Neuronal stem cell (in vitro differentiated cells): ENCODE measurements at regions not wholly inside any gene's neighbourhood (a gene's known extent, or its start where the extent isn't known, plus 50 kb on each side); places are given as distances from the start of the nearest gene placed in this dataset.
"Not testable (repeated sequence)": the region's sequence is repeated elsewhere in the genome, so short reads cannot be mapped to it uniquely, and the experiment has no call there.

ENCODE experiments used
- DNase-seq: peaks from one replicate; pipeline ENCODE4 v3.0.0-alpha.2; 2013; ENCODE audit warnings: low spot score
- H2AFZ ChIP-seq: one replicate; pipeline ENCODE4 v1.6.1; 2013; ENCODE audit warnings: mild to moderate bottlenecking, low read length, inconsistent platforms
- H2AK5ac ChIP-seq: 2 replicates; pipeline ENCODE4 v1.6.1; 2013; ENCODE audit warnings: low read depth, mild to moderate bottlenecking, inconsistent platforms, low read length, moderate library complexity, mixed read lengths
- H2BK120ac ChIP-seq: 2 replicates; pipeline ENCODE4 v1.6.1; 2013; ENCODE audit warnings: low read depth, mild to moderate bottlenecking, inconsistent platforms, low read length, moderate library complexity, mixed read lengths
- H2BK12ac ChIP-seq: one replicate; pipeline ENCODE4 v1.6.1; 2013; ENCODE audit warnings: low read length, inconsistent platforms
- H2BK15ac ChIP-seq: 2 replicates; pipeline ENCODE4 v1.6.1; 2013; ENCODE audit warnings: mild to moderate bottlenecking, low read length, inconsistent platforms, mixed read lengths
- H2BK5ac ChIP-seq: one replicate; pipeline ENCODE4 v1.6.1; 2013; ENCODE audit warnings: inconsistent platforms, mild to moderate bottlenecking, low read length, moderate library complexity
- H3K14ac ChIP-seq: one replicate; pipeline ENCODE4 v1.6.1; 2013; ENCODE audit warnings: low read length, inconsistent platforms
- H3K18ac ChIP-seq: 2 replicates; pipeline ENCODE4 v1.6.1; 2013; ENCODE audit warnings: low read length, inconsistent platforms
- H3K23ac ChIP-seq: 2 replicates; pipeline ENCODE4 v1.6.1; 2013; ENCODE audit warnings: low read depth, mild to moderate bottlenecking, mixed read lengths, low read length, inconsistent platforms; ENCODE audit not compliant: poor library complexity
- H3K27ac ChIP-seq: replicated peaks from 3 replicates; pipeline ENCODE4 v1.5.1; 2013; ENCODE audit warnings: low read length, inconsistent platforms
- H3K27me3 ChIP-seq, 3 experiments: 2 replicates each; pipeline ENCODE4 v1.6.1; 2013; ENCODE audit warnings: low read length in 3 of 3, mild to moderate bottlenecking in 2 of 3, inconsistent platforms in 1 of 3, low read depth in 1 of 3, mixed read lengths in 1 of 3, moderate library complexity in 1 of 3; ENCODE audit not compliant: control insufficient read depth in 3 of 3, insufficient read depth in 3 of 3
- H3K36me3 ChIP-seq, 2 donors: replicated peaks in 1 of 2; 2 replicates each; pipeline ENCODE4 v1.6.1; 2013; ENCODE audit warnings: low read length in 2 of 2; ENCODE audit not compliant: control insufficient read depth in 2 of 2, insufficient read depth in 2 of 2
- H3K4ac ChIP-seq: 2 replicates; pipeline ENCODE4 v1.6.1; 2013; ENCODE audit warnings: inconsistent platforms, mild to moderate bottlenecking, low read length, moderate library complexity
- H3K4me1 ChIP-seq, 2 donors: 1 replicate in 1 of 2; 2 replicates in 1 of 2; pipeline ENCODE4 v1.6.1; 2013; ENCODE audit warnings: low read length in 2 of 2, low read depth in 1 of 2; ENCODE audit not compliant: control insufficient read depth in 2 of 2, insufficient read depth in 1 of 2
- H3K4me2 ChIP-seq: one replicate; pipeline ENCODE4 v1.6.1; 2013; ENCODE audit warnings: mild to moderate bottlenecking, low read length, inconsistent platforms; ENCODE audit not compliant: insufficient read depth, poor library complexity, severe bottlenecking
- H3K4me3 ChIP-seq, 2 donors: 2 replicates each; pipeline ENCODE4 v1.5.1; 2013; ENCODE audit warnings: low read length in 2 of 2, mild to moderate bottlenecking in 2 of 2, inconsistent platforms in 1 of 2, moderate library complexity in 1 of 2
- H3K79me1 ChIP-seq: one replicate; pipeline ENCODE4 v1.6.1; 2013; ENCODE audit warnings: low read depth, mild to moderate bottlenecking, inconsistent platforms, low read length, moderate library complexity
- H3K9ac ChIP-seq: one replicate; pipeline ENCODE4 v1.6.1; 2013; ENCODE audit warnings: mild to moderate bottlenecking, low read depth, low read length, inconsistent platforms; ENCODE audit not compliant: poor library complexity
- H3K9me3 ChIP-seq, 2 donors: replicated peaks in 1 of 2; 2 replicates each; pipeline versions ENCODE3 to v1.6.1; 2013; ENCODE audit warnings: low read length in 2 of 2, mild to moderate bottlenecking in 2 of 2, inconsistent platforms in 1 of 2, low read depth in 1 of 2, mixed read lengths in 1 of 2, moderate library complexity in 1 of 2; ENCODE audit not compliant: control insufficient read depth in 2 of 2, insufficient read depth in 1 of 2
- H4K8ac ChIP-seq: one replicate; pipeline ENCODE4 v1.6.1; 2013; ENCODE audit warnings: low read depth, mild to moderate bottlenecking, inconsistent platforms, low read length, moderate library complexity
- H4K91ac ChIP-seq: one replicate; pipeline ENCODE4 v1.6.1; 2013; ENCODE audit warnings: low read length, low read depth, mild to moderate bottlenecking, inconsistent platforms; ENCODE audit not compliant: poor library complexity
- WGBS, 2 donors: extraction: QIAGEN DNeasy Blood & Tissue Kit; methylation state at CpG; one replicate each; pipeline ENCODE4 v1.1.7; 2013; ENCODE audit warnings: missing lambda C conversion rate in 2 of 2, mixed read lengths in 1 of 2; ENCODE audit not compliant: insufficient read length in 2 of 2, insufficient replicate concordance in 1 of 2; ENCODE audit errors: extremely low coverage in 2 of 2; 5-methylcytosine and 5-hydroxymethylcytosine counted together

DNA sequence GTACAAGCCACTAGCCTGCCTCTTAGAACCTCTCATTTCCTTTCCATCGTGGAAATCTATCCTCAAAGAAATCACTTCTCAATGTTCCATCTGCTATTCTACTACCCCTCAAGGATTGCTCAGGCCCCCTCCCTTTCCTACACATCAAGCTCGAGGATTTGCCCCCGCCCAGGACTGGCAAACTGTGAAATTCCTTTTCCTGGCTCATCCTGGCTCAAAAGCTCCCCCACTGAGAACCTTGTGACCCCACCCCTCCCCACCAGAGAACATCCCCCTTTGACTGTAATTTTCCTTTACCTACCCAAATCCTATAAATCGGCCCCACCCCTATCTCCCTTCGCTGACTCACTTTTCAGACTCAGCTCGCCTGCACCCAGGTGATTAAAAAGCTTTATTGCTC is 1103.3 kb upstream of the FAM98A start:
- not testable (repeated sequence) for H3K27me3 ChIP-seq, H3K18ac ChIP-seq, H2BK15ac ChIP-seq, H3K4me2 ChIP-seq, H3K27ac ChIP-seq, H3K4me3 ChIP-seq, H3K9ac ChIP-seq, H3K14ac ChIP-seq, H2BK120ac ChIP-seq, H3K9me3 ChIP-seq, H2AFZ ChIP-seq, H2BK12ac ChIP-seq, H3K79me1 ChIP-seq, H3K23ac ChIP-seq, DNase-seq, H4K8ac ChIP-seq, H3K4ac ChIP-seq, H4K91ac ChIP-seq, H2AK5ac ChIP-seq, H3K36me3 ChIP-seq, H2BK5ac ChIP-seq, H3K4me1 ChIP-seq
- no CpG with 5 or more reads among the region's 6 CpGs for WGBS, 2 donors

DNA sequence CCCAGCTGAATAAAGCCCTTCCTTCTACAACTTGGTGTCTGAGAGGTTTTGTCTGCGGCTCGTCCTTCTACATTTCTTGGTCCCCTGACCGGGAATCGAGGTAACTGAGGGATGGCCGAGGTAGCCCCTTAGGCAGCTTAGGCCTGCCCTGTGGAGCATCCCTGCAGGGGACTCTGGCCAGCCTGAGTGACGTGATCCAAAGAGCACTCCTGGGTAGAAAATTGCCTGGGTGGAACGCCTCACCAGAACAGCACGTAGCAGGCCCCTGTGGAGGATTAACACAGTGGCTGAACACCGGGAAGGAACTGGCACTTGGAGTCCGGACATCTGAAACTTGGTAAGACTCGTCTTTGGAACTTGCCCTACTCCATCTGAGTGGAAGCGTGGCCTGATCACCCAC is 1078.5 kb upstream of the FAM98A start:
- H3K4me1 ChIP-seq, DNase-seq, H2BK15ac ChIP-seq, H3K27ac ChIP-seq, H3K79me1 ChIP-seq, H3K4ac ChIP-seq, H3K18ac ChIP-seq, H4K8ac ChIP-seq, H2AFZ ChIP-seq, H3K27me3 ChIP-seq, H4K91ac ChIP-seq, H3K23ac ChIP-seq, H3K14ac ChIP-seq, H2AK5ac ChIP-seq, H2BK5ac ChIP-seq, H3K4me3 ChIP-seq, H3K9ac ChIP-seq, H2BK120ac ChIP-seq, H3K4me2 ChIP-seq, H3K36me3 ChIP-seq, H3K9me3 ChIP-seq: not testable (repeated sequence)
- WGBS, 2 donors, result no CpG with 5 or more reads among the region's 12 CpGs
- H2BK12ac ChIP-seq, result peak overlapping the region; percentile 10

DNA sequence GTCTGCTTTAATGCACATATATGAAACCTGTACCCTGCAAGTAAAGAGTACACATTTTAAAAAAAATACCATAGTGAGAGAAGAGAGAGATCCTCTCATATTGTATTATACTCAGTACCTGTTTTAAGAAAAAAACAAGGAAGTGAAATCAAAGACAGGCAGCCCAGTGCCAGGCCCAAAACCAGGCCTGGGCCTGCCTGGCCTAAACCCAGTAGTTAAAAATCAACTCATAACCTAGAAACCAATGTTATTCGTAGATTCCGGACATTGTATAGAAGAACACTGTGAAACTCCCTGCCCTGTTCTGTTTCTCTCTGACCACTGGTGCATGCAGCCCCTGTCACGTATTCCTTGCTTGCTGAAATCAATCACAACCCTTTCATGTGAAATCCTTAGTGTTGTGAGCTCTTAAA is 1078.0 kb upstream of the FAM98A start:
- not testable (repeated sequence) for H3K18ac ChIP-seq, H3K9ac ChIP-seq

DNA sequence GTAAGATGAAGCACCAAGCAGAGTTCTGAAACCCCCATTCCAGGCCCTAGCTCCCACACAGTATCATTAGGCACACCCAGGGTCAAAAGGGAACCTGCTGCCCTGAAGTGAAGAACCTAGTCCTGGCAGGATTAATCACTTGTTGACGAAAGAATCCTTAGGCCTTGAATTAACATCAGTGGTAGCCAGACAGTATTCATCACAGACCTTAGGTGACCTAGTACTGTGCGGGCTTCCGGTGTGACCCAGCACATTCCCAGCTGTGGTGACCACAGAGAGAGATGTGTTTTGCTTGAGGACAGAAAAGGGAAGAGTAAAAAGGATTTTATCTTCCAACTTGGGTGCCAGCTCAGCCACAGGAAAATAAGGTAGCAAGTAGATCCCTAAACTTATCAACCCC is 1071.4 kb upstream of the FAM98A start:
- no peak for DNase-seq
- no CpG with 5 or more reads among the region's 3 CpGs for WGBS, 2 donors

More for the DNA sequence above, 1078.0 kb upstream of the FAM98A start:
- not testable (repeated sequence) for H3K4me2 ChIP-seq, H2BK5ac ChIP-seq, H3K4ac ChIP-seq, H2BK12ac ChIP-seq, H3K79me1 ChIP-seq, H2AFZ ChIP-seq, H2BK120ac ChIP-seq, H3K36me3 ChIP-seq, H3K4me1 ChIP-seq, H3K27me3 ChIP-seq, H3K23ac ChIP-seq, H3K9me3 ChIP-seq, H4K8ac ChIP-seq, H4K91ac ChIP-seq, H3K4me3 ChIP-seq, H3K27ac ChIP-seq, DNase-seq, H2BK15ac ChIP-seq, H3K14ac ChIP-seq, H2AK5ac ChIP-seq
- no CpG with 5 or more reads among the region's 3 CpGs for WGBS, 2 donors

More for the DNA sequence above, 1071.4 kb upstream of the FAM98A start:
- no peak overlapping the region for H3K14ac ChIP-seq
- no peak overlapping the region for H3K4me2 ChIP-seq
- H3K9me3 ChIP-seq, result no peaks in the 10 kb centered on the region
- no peaks in the 10 kb centered on the region for H3K27me3 ChIP-seq
- H3K79me1 ChIP-seq, result no peaks in the 10 kb centered on the region
- H3K4ac ChIP-seq, result no peak overlapping the region
- H2BK12ac ChIP-seq, result no peak overlapping the region
- H3K4me3 ChIP-seq, result no peak overlapping the region
- H4K91ac ChIP-seq, result no peak overlapping the region
- H2AFZ ChIP-seq, result no peak overlapping the region
- no peak overlapping the region for H3K18ac ChIP-seq
- no peak overlapping the region for H4K8ac ChIP-seq
- H3K36me3 ChIP-seq, result no peaks in the 10 kb centered on the region
- H3K4me1 ChIP-seq, result no peaks in the 10 kb centered on the region
- no peak overlapping the region for H2AK5ac ChIP-seq
- H3K23ac ChIP-seq, result no peak overlapping the region
- no peak overlapping the region for H2BK5ac ChIP-seq
- H3K9ac ChIP-seq, result no peak overlapping the region
- H2BK15ac ChIP-seq, result no peak overlapping the region
- no peak overlapping the region for H3K27ac ChIP-seq
- no peak overlapping the region for H2BK120ac ChIP-seq
